Activated CD4-positive, alpha-beta T cell treated with anti-CD3 and anti-CD28 coated beads, Interleukin-2, amount 50 U/mL, for 24 hours (primary cell): ENCODE measurements at regions not wholly inside any gene's neighbourhood (a gene's known extent, or its start where the extent isn't known, plus 50 kb on each side); places are given as distances from the start of the nearest gene placed in this dataset.

Experiments used
- DNase-seq, 2 donors: peaks; one replicate each; pipeline ENCODE4 v3.0.0-alpha.2; 2020; ENCODE audit warnings: low read depth in 1 of 2, low spot score in 1 of 2

GRCh38 chr7:106486331-106486730 lies 174.6 kb downstream of the CCDC71L start:
- no peak for DNase-seq

- no peak for DNase-seq
Observed at GRCh38 chr7:106485919-106486318, 175.0 kb downstream of the CCDC71L start.

- no peak for DNase-seq
Observed at GRCh38 chr7:106485031-106485551, 175.9 kb downstream of the CCDC71L start.

- no peak for DNase-seq
Observed at GRCh38 chr7:106484562-106484961, 176.4 kb downstream of the CCDC71L start.

GRCh38 chr7:106482091-106482490 lies 178.9 kb downstream of the CCDC71L start:
- DNase-seq: no peak

- DNase-seq: no peak
Observed at GRCh38 chr7:106480616-106481031, 180.3 kb downstream of the CCDC71L start.

- DNase-seq: no peak
Observed at GRCh38 chr7:106480161-106480579, 180.8 kb downstream of the CCDC71L start.

GRCh38 chr7:106476751-106477150 lies 184.2 kb downstream of the CCDC71L start:
- DNase-seq: no peak

- DNase-seq: no peak
Observed at GRCh38 chr7:106472741-106473140, 188.0 kb upstream of the NAMPT start.

- DNase-seq: no peak
Observed at GRCh38 chr7:106471686-106472440, 187.1 kb upstream of the NAMPT start.

- no peak for DNase-seq
Observed at GRCh38 chr7:106471021-106471420, 186.2 kb upstream of the NAMPT start.

GRCh38 chr7:106466867-106467266 lies 182.1 kb upstream of the NAMPT start:
- DNase-seq: no peak

- DNase-seq: no peak
Observed at GRCh38 chr7:106465704-106466468, 181.1 kb upstream of the NAMPT start.

GRCh38 chr7:106464651-106465050 lies 179.9 kb upstream of the NAMPT start:
- no peak for DNase-seq

GRCh38 chr7:106463851-106464611 lies 179.2 kb upstream of the NAMPT start:
- no peak for DNase-seq

- no peak for DNase-seq
Observed at GRCh38 chr7:106462914-106463482, 178.2 kb upstream of the NAMPT start.

GRCh38 chr7:106462365-106462859 lies 177.6 kb upstream of the NAMPT start:
- DNase-seq: no peak

GRCh38 chr7:106460792-106461254 lies 176.0 kb upstream of the NAMPT start:
- no peak for DNase-seq

GRCh38 chr7:106459397-106460072 lies 174.8 kb upstream of the NAMPT start:
- no peak for DNase-seq

GRCh38 chr7:106457678-106458077 lies 172.9 kb upstream of the NAMPT start:
- DNase-seq: no peak
